ENCODE measurements at regions not wholly inside any gene's neighbourhood (a gene's known extent, or its start where the extent isn't known, plus 50 kb on each side); places are given as distances from the start of the nearest gene placed in this dataset.

- DNase-seq (ENCODE audit: low read depth, low spot score) = no peak
- Histone ChIP-seq H3K4me3 (ENCODE audit: insufficient read length, low read depth) (no peak overlapping the region), H3K36me3 (ENCODE audit: insufficient read depth, insufficient read length, low read length) (no peaks in the 10 kb centered on the region), H3K9ac (ENCODE audit: insufficient read length, low read depth) (no peak overlapping the region), H3K4me1 (ENCODE audit: insufficient read depth, insufficient read length) (no peaks in the 10 kb centered on the region), H3K9me3 (ENCODE audit: insufficient read depth, low read length) (no peaks in the 10 kb centered on the region), H3K27me3 (ENCODE audit: insufficient read depth, insufficient read length) (no peaks in the 10 kb centered on the region)
- TF ChIP-seq YY1 (IDR thresholded peaks at IDR 0.05; ENCODE audit: insufficient read depth, insufficient read length) = no peak
- no peak for TF ChIP-seq SUZ12 (IDR thresholded peaks at IDR 0.05; ENCODE audit: extremely low read depth, insufficient read depth, insufficient read length)
- TF ChIP-seq ZNF274 (IDR thresholded peaks at IDR 0.05; ENCODE audit: low read depth, low read length) = no peak
Observed at GRCh38 chrX:67953658-67954057, 409.8 kb downstream of the AR start.

GRCh38 chrX:67961516-67961915 lies 417.7 kb downstream of the AR start:
- Histone ChIP-seq H3K9me3 (ENCODE audit: insufficient read depth, low read length) (no peaks in the 10 kb centered on the region), H3K36me3 (ENCODE audit: insufficient read depth, insufficient read length, low read length) (no peaks in the 10 kb centered on the region), H3K9ac (ENCODE audit: insufficient read length, low read depth) (no peak overlapping the region), H3K27me3 (ENCODE audit: insufficient read depth, insufficient read length) (no peaks in the 10 kb centered on the region), H3K4me3 (ENCODE audit: insufficient read length, low read depth) (no peak overlapping the region), H3K4me1 (ENCODE audit: insufficient read depth, insufficient read length) (no peaks in the 10 kb centered on the region)
- DNase-seq (ENCODE audit: low read depth, low spot score) = no peak
- no peak for TF ChIP-seq SUZ12 (IDR thresholded peaks at IDR 0.05; ENCODE audit: extremely low read depth, insufficient read depth, insufficient read length)
- no peak for TF ChIP-seq ZNF274 (IDR thresholded peaks at IDR 0.05; ENCODE audit: low read depth, low read length)
- no peak for TF ChIP-seq YY1 (IDR thresholded peaks at IDR 0.05; ENCODE audit: insufficient read depth, insufficient read length)

Measured in NT2/D1 (cell line).